Transverse colon (tissue), 3 donors: ENCODE measurements at regions not wholly inside any gene's neighbourhood (a gene's known extent, or its start where the extent isn't known, plus 50 kb on each side); places are given as distances from the start of the nearest gene placed in this dataset.

Source experiments
- CTCF ChIP-seq, 5 experiments: fragments of 200-600 bp in 3 of 5; fragments of 450-650 bp in 2 of 5; sonication (generic) in 3 of 5; IDR thresholded peaks; 1 replicate in 2 of 5; 2 replicates in 3 of 5; pipeline ENCODE4 v1.5.1; 2016 to 2017; ENCODE audit warnings: antibody characterized with exemption in 5 of 5, inconsistent platforms in 3 of 5, mild to moderate bottlenecking in 2 of 5, moderate library complexity in 1 of 5
- POLR2A ChIP-seq: fragments of 450-650 bp; IDR thresholded peaks from one replicate; pipeline ENCODE4 v1.6.1; 2016; ENCODE audit warnings: antibody characterized with exemption, mild to moderate bottlenecking, moderate library complexity

- TF ChIP-seq POLR2A (no peak), CTCF (IDR thresholded peaks at IDR 0.05) (no peak)
These were observed 1689.5 kb upstream of the PCDH10 start for GRCh38 chr4:131459430-131460101.
